CD4-positive, alpha-beta T cell treated with Interleukin-12 subunit alpha and Interleukin-12 subunit beta, for 1 hour (primary cell): ENCODE measurements at regions not wholly inside any gene's neighbourhood (a gene's known extent, or its start where the extent isn't known, plus 50 kb on each side); places are given as distances from the start of the nearest gene placed in this dataset.

Experiments
- DNase-seq: peaks from one replicate; pipeline ENCODE4 v3.0.0-alpha.2; 2020

- no peak for DNase-seq
Measured at GRCh38 chr13:59609421-59609820, 554.3 kb downstream of the DIAPH3 start.
